SK-N-MC (cell line): ENCODE measurements at regions not wholly inside any gene's neighbourhood (a gene's known extent, or its start where the extent isn't known, plus 50 kb on each side); places are given as distances from the start of the nearest gene placed in this dataset.

Experiments
- DNase-seq: peaks from one replicate; pipeline ENCODE4 v3.0.0-alpha.2; 2011; ENCODE audit warnings: low read depth, low spot score
- H3K27ac ChIP-seq: fragments of 200-600 bp; sonication (generic); 2 replicates; pipeline ENCODE4 v1.5.1; 2016; ENCODE audit warnings: mixed run types
- H3K36me3 ChIP-seq: fragments of 200-600 bp; sonication (generic); 2 replicates; pipeline ENCODE4 v1.6.1; 2017; ENCODE audit warnings: antibody characterized with exemption, low read length, mixed read lengths; ENCODE audit not compliant: insufficient read depth
- H3K4me3 ChIP-seq: fragments of 200-600 bp; sonication (generic); 2 replicates; pipeline ENCODE4 v1.5.1; 2016
- H3K9ac ChIP-seq: fragments of 200-600 bp; sonication (generic); 2 replicates; pipeline ENCODE4 v1.8.0; 2017; ENCODE audit warnings: mixed run types, mixed read lengths; ENCODE audit not compliant: insufficient read length
- H3K9me3 ChIP-seq: fragments of 200-600 bp; sonication (generic); 2 replicates; pipeline ENCODE4 v1.6.1; 2017; ENCODE audit warnings: low read depth, mild to moderate bottlenecking, antibody characterized with exemption, low read length, moderate library complexity, mixed read lengths
- EZH2 ChIP-seq: fragments of 200-600 bp; sonication (generic); IDR thresholded peaks from one replicate; pipeline ENCODE4 v1.6.1; 2017; ENCODE audit warnings: antibody characterized with exemption
- FOXP2 ChIP-seq: optimal IDR thresholded peaks from 2 replicates; pipeline ENCODE3; 2011; ENCODE audit warnings: mild to moderate bottlenecking, moderate library complexity; ENCODE audit not compliant: insufficient read depth; ENCODE audit errors: extremely low read length, control extremely low read depth
- POLR2AphosphoS5 ChIP-seq: IDR thresholded peaks from 2 replicates; pipeline ENCODE4 v1.6.1; 2012; ENCODE audit warnings: mild to moderate bottlenecking, low read depth, low read length, borderline replicate concordance

DNA sequence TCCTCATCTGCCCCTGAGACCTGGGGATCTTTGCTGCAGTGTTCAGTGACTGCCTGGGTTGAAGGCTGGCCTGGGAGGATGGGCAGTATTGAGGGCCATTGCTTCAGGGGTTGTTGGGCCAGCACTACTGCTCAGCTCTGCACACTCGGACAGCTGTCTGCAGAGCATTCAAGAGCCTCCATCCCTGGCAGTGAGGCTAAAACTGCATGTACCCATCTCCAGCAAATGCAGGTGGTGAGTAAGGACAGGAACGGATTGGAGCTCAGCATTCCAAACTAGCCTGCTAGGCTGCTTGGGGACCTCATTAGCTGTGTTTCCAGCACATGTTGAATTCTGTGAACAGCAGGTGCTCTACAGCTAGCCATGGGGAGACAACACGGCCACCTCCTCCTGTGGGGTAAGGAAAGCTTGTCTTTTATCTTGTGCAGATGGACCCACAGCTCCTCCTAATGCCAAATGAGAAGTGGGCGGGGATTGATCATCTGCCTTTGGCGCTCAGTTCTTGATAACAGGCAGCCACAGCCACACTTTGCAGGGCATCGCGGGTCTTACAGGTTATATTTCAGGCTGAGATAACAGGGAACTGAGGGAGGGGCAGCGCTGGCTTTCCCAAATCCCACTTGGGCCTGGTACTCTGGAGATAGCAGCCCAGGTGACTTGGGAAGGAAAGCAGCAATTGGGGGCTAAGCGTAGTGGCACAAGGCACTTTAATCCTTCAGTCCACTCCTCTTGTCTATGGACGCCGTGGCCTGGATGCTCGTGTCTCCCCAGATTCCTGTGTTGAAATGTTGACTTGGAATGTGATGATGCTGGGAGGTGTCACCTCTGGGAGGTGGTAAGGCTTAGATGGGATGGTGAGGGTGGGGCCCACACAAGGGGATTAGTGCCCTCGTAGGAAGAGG is 254.5 kb upstream of the B3GAT1 start:
- Histone ChIP-seq H3K27ac (no peak overlapping the region), H3K9ac (no peak overlapping the region), H3K9me3 (no peaks in the 10 kb centered on the region), H3K36me3 (no peaks in the 10 kb centered on the region), H3K4me3 (no peak overlapping the region)
- no peak for TF ChIP-seq FOXP2
- TF ChIP-seq EZH2, result no peak
- TF ChIP-seq POLR2AphosphoS5, result no peak
- DNase-seq, result no peak

DNA sequence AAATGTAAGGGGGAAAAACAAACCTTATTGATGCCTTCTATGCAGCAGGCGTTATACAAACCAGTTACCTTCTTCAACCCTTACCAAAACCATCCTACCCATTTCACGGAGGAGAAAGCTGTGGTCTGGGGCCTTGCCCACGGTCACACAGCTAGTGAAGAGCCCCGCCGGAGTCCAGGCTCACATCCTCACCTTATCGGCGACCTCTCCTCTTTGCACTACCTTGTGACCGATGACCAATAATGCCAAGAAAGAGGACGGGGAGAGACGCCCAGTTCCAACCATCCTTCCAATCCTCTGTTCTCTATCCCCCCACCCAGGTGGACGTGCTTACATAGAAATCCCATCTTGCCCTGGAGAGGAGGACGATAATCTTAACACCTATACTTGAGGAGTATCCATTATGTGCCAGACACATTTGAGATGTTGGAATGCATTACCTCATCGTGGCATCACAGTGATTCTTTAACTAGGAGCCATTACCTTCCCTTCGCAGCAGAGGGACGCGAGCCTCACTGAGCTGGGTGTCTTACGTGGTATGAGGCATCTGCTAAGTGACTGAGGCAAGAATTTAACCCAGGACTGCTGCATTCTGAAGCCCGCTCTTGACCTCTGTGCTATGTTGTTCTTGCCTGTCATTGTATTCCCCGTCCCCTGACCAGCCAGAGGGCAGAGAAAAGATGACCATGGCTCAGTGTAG is 253.7 kb upstream of the B3GAT1 start:
- H3K9me3 ChIP-seq, result no peaks in the 10 kb centered on the region
- DNase-seq, result no peak
- no peaks in the 10 kb centered on the region for H3K36me3 ChIP-seq
- no peak for TF ChIP-seq EZH2
- TF ChIP-seq FOXP2, result no peak
- no peak for TF ChIP-seq POLR2AphosphoS5
- no peak overlapping the region for H3K9ac ChIP-seq
- no peak overlapping the region for H3K4me3 ChIP-seq
- no peak overlapping the region for H3K27ac ChIP-seq

DNA sequence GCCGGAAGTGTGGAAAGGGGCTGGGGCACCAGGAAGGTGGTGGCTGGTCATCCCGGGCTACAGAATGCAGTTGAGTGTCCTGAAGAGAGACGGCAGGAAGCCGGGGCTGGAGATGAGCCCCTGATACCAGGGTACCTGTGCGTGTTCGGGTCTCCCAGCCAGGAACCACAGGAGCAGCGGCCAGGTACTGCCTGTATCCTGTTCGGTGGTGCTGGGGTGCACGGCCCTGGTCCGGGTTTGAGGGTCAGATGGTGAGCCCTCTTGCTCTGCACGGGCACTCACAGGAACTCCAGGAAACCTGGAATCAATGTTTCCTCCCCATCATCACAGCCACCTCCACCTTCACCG is 253.1 kb upstream of the B3GAT1 start:
- no peak overlapping the region for H3K9ac ChIP-seq
- H3K4me3 ChIP-seq, result no peak overlapping the region
- no peak for DNase-seq
- H3K27ac ChIP-seq, result no peak overlapping the region
- TF ChIP-seq POLR2AphosphoS5 (no peak), FOXP2 (no peak), EZH2 (no peak)
- no peaks in the 10 kb centered on the region for H3K36me3 ChIP-seq
- no peaks in the 10 kb centered on the region for H3K9me3 ChIP-seq

DNA sequence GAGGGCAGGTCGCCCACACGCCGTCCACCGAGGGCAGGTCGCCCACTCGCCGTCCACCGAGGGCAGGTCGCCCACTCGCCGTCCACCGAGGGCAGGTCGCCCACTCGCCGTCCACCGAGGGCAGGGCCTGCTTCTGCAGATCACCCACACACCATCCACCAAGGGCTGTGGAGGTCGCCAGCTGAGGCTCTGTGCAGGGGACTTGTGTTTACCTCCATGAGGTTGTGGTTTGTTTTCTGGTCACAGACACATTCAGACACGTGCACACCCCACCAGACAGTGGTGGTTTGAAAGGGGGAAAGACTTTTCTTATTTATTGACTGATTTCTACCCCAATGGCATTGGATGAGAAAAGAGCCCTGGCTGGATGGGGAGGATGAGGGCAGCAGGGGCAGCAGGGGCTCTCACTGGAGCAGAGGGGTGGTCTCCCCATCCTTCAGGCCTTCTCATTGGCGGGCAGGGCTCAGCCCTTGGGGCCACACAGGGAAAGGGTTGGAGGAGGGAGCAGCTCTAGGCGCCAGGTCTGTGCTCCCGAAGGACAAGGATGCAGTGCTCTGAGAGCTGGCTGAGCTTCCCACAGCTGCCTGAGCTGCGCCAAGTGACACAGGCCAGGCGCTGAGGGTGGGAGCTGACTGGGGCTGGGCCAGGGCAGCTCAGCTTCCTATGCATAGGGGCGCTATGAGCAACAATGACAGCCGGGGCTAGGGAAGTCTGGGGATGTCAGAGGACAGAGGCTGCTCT is 252.6 kb upstream of the B3GAT1 start:
- Histone ChIP-seq H3K4me3 (no peak overlapping the region), H3K9ac (no peak overlapping the region), H3K9me3 (no peaks in the 10 kb centered on the region), H3K27ac (no peak overlapping the region), H3K36me3 (no peaks in the 10 kb centered on the region)
- no peak for DNase-seq
- TF ChIP-seq POLR2AphosphoS5, result no peak
- no peak for TF ChIP-seq FOXP2
- no peak for TF ChIP-seq EZH2

DNA sequence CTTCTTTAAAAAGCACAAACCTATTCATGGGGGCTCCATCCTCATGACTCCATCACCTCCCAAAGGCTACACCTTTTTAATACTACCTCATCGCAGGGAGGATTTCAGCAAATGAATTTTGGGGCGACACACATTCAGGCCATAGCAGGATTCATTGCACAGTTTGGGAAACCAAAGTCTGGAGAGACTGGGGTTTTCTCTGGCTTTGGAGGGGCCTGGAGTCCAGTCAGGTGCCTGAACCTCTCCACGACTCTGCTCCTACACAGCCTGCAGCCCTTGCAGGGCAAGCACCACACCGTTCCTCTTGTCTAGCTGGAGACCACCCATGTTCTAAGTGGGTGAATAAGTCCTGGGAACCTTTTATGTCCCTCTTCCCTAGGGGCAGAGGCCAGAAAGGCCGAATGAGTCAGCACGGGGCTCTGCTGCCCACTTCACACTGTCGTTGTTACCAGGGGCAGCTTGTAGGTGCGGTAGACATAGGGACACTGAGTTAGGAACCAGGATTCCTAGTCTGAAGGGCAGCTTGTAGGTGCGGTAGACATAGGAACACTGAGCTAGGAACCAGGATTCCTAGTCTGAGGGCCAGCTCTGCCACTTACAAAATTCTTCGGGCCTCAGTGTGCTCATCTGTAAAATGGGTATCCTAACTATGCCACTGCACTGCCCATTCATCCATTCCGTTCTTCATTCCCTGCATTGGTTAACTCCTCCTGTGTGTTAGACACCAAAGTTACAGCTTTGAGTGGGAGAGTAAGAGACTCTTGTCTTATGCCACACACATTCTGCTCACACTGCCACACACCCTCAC is 251.7 kb upstream of the B3GAT1 start:
- Histone ChIP-seq H3K36me3 (no peaks in the 10 kb centered on the region), H3K9me3 (no peaks in the 10 kb centered on the region), H3K4me3 (no peak overlapping the region), H3K27ac (no peak overlapping the region), H3K9ac (no peak overlapping the region)
- TF ChIP-seq POLR2AphosphoS5 (no peak), EZH2 (no peak), FOXP2 (no peak)
- DNase-seq, result no peak

DNA sequence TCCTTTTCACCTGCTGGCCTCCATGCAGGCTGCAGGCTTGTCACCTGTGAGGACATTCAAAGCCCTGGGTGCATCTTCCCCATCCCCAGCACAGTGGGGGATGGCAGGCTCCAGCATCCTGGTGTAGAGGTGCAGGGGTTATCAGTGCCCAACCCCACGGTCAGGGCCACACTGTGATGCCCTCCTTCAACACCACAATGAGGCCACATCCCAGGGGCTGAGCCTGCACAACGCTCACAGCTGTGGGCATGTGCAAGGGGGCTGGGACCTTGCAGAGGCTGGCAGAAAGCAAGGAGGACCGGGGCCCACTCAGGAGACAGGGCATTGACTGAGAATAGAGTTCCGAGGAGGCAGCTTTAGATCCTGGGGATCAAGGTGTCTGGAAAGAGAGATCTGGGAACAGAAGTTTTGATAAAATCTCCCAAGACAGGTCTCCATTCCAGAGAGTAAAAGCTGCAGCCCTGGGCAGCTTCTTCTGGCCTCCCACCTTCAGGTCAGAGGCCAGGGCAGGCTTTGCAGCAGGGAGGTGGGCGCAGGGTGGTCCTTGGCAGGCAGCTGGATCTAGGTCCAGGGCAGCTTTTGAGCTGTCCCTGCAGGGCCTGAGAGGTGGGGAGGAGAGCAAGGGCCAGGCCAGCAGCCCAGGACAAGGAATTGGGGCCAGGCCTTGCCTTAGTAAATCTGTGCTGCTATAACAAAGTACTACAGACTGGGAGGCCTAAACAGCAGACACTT is 250.8 kb upstream of the B3GAT1 start:
- Histone ChIP-seq H3K36me3 (no peaks in the 10 kb centered on the region), H3K9me3 (no peaks in the 10 kb centered on the region), H3K9ac (no peak overlapping the region), H3K27ac (no peak overlapping the region), H3K4me3 (no peak overlapping the region)
- DNase-seq, result no peak
- no peak for TF ChIP-seq EZH2
- no peak for TF ChIP-seq POLR2AphosphoS5
- TF ChIP-seq FOXP2, result no peak

DNA sequence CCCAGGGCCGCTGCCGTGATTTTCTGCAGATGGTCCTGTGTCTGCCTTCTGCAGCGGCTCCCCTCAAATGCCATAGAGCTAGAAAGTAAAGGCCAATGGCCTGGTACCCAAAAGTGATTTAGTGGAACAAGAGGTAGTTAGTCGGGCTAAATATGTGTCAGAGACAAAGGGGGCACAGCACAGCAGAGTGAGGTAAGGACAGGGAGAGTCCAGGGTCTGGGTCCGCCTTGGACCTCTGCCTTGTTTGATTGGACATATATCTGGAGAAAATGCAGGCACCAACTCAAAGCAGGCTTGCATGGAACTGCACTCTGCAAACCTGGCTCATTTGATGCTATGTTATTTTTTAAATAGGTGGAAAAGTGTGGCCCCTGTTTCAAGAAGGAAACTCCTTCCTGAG is 249.6 kb upstream of the B3GAT1 start:
- no peaks in the 10 kb centered on the region for H3K36me3 ChIP-seq
- no peaks in the 10 kb centered on the region for H3K9me3 ChIP-seq
- TF ChIP-seq EZH2, result no peak
- TF ChIP-seq FOXP2, result no peak
- no peak for TF ChIP-seq POLR2AphosphoS5
- no peak overlapping the region for H3K4me3 ChIP-seq
- no peak overlapping the region for H3K27ac ChIP-seq
- no peak overlapping the region for H3K9ac ChIP-seq
- DNase-seq, result no peak
